Stimulated activated CD8-positive, alpha-beta memory T cell treated with anti-CD3 and anti-CD28 coated beads, Interleukin-15, amount 100 ng/mL, for 1 hour (primary cell): ENCODE measurements at regions not wholly inside any gene's neighbourhood (a gene's known extent, or its start where the extent isn't known, plus 50 kb on each side); places are given as distances from the start of the nearest gene placed in this dataset.
"Not testable (repeated sequence)": the region's sequence is repeated elsewhere in the genome, so short reads cannot be mapped to it uniquely, and the experiment has no call there.

Experiments used
- DNase-seq: peaks from one replicate; pipeline ENCODE4 v3.0.0-alpha.2; 2020; ENCODE audit warnings: low read depth

DNA sequence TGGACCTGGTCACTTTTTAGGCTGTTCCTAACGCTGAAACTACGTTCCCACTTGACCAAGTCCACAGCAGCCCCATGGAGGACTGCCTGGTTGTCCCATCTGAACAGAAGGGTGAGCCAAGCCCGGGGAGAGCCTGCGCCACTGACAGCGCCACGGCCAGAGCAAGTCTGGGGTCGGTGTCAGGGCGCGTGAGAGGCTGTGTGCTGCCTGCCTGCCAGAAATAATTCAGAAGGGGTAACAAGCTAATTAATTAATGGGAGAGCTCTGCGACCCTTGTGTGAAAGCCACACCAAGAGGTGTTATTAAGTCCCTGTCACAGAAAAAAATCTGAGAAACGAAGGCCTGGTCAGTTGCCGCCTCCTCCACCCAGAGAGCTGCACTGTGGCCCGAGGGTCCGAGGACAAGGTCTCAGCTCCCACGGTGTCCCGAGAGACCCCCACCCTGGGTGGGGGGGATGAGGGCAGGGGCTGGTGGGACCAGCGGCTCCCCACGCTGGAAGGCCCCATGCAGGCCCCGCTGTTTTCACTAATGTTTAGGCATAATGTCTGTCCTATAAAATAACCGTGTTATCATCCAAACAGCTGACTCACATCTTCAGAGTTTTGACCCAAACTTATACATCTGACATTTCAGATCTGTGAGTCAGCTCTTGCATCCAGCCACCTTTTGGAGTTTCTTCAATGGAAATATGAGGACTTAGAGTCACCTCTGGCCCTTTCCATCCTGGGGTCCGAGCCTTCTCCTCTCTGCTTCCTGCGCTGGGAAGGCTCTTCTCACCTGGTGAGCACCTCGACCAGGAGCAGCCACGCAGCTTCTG, 58.5 kb downstream of the DLL1 start:
- DNase-seq: no peak

DNA sequence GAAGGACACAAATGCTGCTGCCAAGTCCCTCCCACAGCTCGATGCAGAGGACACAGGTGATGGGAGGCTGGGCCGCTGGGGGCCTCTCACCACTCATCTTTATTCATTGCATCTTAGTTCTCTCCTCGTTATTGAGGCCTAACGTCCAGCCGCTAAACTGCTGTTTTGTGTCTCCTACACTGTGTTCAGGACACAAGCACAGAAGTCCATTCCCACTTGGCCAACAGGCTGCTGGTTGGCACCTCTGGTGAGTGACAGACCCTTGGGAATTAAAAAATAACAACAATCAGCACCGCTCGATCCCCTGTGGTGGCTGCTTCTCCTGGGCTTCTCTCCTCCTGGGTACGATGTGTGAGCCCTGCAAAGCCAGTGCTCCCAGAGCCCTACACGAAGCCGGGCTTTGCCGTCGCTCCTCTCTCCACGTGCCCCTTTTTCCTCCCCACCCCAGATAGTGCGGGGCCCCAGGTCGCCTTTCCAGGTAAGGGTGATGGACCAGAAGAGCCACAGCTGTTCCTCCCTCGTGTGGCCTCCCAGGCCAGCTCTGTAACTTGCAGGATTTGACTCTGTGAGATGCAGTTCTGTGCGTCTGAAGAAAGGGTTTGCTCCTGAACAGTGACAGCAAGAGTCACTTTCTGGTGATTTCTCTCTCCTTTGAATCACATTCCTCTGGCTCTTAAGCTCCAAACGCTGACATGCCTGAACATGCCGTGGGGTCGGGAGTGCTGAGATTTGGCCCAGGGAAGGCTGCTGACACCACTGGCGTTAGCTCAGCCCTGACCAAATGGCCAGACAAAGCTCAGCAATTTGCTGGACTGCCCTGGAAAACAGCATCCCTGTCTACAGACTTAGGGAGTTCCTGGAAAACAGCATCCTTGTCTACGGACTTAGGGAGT, 59.3 kb downstream of the DLL1 start:
- DNase-seq: no peak

DNA sequence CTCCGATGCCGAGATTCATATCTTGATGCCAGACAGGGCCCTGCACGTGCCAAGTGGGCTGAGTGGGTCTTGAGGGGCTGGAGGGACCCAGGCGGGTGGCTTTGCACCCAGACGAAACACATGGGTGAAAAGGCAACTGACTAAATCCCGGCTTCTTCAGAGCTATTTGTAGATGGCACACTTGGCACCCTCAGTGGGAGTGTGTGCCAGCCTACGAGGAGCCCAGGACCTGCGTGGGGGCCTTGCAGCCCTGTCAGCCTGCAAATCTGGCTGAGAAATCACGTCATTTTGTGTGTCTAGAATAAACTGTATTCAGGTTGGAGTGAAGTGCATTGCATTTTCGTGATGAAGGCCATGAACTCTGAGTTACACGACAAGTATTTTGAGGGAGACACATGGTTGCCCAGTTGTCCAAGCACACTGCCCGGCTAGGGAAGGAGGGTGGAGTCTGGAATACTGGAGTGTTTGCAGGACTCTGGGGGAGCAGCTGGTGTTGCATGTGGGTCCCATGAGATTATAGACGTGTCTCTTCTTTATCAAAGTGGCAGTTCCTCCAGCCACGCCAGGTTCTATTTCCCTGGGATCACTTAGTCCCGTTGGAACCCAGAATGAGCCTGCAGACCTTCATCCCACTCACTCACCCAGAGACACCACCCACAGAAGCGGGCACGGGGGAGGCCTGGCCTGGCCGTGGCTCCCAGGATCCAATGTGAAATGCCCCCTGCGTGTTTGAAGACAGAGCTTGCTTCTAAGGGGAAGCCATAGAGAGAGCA, 60.2 kb downstream of the DLL1 start:
- no peak for DNase-seq

DNA sequence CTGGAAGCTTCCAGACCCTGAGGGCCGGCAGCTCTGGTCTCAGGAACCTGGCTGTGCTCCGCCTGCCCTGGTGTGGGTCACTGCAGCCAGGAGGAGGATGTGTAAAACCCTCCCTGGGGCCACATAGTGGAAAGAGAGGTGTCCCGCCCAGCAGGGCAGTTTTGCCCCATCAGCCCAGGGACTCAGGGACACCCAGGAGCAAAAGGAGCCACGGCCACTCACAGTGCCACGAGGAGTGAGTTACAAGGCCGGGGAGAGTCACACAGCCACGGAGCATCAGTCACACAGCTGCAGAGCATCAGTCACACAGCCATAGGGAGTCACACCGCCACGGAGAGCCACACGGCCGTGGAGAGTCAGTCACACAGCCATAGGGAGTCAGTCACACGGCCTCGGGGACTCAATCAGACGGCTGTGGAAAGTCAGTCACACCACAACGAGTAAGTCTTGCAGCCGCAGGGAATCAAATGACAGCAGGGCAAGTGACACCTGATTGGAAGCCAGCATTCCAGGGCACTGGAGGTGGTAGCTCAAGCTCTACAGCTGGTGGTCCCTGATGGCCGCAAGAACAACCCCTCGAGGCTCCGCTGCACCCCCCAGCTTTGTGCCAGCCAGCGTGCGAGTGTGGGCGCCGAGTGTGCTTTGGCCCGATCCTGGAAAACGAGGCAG, 60.9 kb downstream of the DLL1 start:
- no peak for DNase-seq

DNA sequence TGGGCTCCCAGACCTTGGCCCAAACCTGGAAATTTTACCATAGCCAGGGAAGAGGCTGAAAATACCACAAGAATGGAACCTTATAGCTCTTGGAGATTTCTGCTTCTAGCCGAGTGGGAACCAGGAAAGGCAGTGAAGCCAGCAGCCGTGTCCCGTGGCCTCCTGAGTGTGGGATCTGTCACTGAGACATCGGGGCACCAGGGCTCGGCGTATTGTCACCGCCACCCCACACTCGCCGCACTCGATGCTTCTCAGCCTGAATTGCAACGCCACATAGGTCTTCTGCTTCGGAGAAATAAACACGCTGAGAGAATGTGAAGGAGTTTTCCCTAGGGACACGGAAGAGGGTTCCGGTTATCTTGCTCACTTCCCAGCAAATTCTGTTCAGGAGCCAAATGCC, 61.5 kb downstream of the DLL1 start:
- DNase-seq: no peak

DNA sequence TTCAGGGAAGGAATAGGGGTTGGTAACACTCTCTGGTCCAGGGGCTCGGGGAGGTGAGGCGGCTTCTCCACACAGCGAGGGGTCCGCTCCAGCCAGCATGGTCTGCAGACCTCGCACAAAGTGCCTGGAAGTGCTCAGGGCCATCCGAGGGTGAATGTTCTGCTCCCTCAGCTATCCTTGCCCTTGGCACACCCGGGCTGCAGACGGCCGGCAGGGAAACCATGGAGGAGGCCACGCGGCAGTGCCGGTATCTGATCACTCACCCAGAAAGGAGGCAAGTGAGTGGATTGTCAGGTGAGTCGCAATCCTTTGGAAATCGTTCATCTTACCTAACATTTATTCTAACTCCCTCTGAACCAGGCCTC, 62.0 kb downstream of the DLL1 start:
- DNase-seq: no peak

DNA sequence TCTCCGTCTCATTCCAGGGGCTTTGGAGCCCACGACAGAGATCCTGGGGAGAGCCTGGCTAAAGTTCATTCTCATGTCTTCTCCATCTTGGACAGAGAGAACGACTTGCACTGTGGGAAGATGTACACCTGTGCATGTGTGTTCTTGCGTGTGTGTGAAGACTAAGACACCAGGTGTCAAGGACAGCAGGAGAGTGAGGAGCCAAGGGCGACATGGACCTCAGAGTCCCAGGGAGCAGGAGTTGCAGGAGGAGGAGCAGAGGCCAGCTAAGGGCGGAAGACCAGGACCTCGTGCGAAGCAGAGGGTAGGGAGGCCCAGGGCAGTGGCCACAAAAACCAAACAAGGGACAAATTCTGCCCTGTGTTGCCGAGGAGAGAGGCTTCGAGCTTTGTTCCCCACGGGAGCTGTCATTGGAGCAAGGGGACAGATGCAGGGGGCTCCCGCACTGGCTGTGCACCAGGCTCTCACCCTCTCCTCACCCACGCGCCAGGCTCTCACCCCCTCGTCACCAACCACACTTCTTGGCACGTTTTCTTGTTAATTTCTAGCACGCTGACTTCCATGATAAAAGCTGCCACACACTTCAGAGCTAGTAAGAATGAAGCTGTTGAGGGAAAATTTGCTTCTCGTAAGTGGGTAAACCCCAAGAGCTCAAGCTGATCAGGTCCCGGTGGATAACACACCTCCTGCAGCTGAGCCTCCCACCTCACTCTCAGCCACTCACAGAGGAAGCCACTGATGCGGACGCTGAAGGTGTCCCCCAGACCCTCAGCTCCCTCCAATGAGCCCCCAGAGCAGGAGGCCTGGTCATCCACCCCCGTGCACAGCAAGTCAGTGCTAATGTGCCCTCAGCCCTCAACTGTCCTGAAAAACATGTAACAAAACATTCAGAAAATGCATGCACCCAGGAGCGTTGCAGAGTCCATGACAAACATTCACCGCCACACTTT, 62.6 kb downstream of the DLL1 start:
- no peak for DNase-seq

DNA sequence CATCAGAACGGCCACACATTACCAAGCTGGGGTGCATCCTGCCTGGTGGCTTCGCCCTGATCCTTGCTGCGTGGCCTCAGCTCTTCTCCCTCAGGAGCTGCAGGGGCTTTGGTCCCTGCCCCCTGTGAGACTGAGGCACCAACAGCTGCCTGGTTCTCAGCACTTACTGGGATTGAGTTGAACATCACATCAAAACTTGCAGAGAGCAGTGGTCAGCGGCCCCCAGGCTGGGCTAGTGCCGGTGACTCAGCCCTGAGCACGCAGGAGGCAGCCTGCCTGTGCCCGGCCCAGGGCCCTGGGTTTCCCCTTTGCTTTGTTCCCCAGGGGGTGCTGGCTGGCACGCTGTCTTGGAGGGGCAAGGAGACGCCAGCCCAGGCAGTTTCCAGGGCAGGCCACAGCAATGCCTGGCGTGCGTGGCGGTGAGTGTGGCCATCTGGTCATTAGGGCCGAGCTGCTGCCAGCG, 63.3 kb downstream of the DLL1 start:
- DNase-seq: no peak

DNA sequence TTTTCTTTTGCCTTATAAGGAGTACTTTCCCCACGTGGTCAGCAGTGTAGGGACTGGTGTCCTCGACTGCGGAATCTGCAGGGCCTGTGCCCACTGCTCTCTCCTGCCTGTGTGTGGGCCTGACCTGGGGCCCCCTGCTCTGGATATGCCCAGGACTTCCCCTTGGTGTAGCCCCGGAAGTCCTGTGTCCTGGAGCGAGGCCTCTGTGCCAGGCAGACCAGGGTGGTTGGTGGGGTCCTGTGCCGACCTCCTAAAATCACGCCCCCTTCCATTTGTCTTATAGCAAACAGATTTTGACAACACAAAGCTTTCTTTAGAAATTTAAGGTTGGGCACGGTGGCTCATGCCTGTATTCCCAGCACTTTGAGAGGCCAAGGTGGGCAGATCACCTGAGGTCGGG, 64.2 kb downstream of the DLL1 start:
- no peak for DNase-seq

DNA sequence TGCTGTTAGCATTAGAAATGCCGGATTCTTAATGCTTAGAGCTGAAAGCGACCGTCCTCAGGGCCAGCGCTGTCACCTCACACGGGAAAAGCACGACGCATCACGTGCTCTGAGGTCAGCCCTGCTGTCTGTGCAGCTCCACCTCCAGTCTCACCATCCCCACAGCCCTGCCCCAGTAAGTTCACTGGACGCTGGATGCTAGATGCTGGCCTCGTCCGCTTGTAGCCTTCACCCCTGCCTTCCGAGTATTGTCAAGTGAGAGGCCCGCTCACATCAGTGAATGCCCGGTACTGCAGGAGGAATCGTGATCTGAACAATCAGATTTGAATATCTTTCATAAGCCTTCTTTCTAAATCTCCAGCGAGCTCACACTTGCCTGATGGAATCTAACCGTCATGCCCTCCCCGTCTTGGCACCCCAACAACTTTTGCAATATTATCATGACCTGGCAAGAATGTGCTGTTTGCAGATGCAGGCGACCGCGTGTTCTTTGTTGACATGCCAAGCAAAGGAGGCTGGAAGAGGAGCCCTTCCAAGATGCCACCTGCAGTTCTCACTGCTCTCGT, 64.9 kb downstream of the DLL1 start:
- DNase-seq: no peak

DNA sequence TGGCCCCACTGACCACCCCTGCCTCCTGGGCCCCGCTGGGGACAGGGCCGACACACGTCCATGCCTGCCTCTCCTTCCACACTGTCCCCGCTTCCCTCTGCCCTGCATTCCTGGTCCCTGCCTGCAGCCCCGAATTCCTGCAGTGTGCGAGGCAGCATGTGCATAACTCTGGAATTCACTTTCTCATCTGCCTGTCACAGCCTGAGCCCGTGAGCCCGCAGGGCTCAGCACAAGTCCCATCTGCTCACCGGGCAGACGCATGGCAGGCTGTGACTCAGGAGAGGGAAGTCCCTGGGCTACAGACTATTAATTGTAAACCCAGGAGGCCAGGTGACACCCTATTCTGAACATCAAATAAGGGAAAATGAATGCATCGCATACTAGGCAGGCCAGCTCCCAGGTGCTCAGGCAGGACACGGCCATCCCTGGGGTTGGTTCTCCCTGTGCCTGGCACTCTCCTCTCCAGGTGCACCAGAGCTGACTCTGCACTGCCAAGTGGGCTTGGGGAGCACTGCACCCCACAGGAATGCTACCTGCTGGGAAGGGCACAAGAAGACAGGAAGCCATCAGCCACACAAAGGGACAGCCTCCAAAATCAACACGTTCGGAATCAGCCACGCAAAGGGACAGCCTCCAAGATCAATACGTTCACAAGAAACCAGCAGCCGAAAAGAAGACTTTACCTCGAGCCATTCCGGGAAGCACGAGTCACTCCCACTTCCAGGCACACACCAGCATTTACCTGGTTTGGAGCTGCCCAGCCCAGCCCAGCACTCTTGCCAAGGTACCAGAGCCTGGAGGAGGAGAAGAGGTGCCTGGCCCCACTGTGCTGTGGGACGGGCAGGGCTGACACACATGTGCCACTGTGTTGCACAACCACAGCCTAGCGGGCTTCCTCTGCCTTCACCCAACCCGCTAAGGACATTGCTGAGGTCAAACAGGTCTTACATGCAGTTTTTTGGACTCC, 65.9 kb downstream of the DLL1 start:
- DNase-seq: no peak

DNA sequence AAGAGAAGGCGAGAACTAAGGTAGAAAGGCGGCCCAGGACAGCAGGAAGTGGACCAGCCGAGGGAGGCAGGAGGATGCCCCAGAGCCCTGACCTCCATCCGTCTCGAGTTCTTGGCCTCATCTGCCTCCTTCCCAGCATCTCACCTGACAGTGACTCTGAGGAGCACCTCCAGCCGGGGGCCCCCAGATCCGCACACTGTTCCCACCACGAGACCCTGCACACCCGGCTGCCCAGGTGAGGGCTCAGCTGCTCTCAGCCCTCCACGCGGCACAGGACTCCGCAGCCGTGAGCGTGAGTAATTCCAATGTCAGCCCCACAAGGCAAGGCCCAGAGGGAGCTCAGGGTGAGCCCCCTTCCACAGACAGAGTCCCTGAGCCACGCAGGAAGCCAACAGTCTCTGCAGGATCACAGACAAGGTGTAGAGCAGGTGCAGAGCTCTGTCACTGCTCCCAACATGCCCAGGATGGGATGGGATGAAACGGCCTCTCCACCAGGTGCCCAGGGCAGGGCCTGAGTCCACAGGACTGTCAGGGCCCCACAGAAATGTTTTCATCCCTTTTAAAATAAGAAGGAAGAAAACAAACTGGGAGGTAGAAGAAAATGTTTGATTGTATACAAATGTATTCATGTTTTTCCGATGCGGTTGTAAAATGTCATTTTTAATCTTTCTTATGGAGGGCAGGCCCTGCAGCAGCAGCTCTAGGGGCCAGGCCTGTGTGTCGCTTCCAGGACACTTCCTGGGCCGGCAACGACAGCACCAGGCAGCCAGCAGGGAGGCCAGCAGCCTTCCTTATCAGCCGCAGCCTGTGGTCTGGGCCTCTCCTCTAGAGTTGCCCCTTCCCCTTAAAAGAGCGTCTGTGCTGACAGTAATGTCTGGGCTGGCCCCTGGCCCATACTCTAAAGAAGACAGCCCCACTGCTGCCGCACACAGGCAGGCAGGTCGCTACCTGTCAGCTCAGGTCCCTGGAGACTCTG, 66.9 kb downstream of the DLL1 start:
- no peak for DNase-seq

DNA sequence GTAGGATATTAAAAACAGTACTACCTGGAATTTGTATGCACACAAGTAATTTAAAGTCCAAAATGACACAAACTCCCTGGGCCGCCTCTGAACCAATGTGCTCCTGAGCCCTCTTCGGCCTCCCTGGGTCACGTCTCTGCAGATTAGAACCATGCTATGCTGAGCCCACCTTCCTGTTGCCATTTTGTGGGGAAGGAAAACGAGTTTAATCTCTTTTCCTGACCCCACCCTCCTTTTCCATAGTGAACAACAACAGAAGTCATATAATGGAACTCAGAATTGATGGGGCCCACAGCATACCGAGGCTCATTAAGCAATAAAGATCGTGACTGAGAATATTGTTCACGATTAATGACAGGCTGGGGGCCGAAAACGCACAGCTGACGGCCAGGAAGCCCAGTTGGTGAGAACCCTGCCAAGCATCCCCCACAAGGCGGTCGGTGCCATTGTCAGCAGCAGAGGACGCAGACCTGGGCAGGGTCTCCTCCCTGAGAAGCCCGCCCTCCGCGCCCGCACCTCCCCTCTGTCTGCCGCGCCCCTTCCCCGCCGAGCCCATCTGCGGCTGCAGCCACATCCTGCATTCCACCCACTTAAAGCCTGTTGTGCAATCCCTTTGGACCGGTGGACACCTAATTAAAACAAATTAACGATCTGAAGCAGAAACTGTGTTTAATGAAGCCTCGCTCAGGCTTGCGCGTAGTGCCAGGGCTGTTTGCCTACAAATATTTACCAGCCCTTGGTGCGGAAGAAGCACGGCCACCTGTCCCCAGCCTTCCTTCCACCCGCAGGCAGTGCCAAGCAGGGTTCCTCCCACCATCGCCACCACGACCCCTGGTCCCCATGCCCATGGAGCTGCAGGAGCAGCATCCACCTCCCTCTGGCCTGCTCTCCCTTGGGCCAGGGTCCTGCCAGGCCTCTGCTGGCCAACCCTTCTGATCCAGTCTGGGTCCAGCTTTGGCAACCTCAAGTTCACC, 68.1 kb downstream of the DLL1 start:
- DNase-seq: no peak

DNA sequence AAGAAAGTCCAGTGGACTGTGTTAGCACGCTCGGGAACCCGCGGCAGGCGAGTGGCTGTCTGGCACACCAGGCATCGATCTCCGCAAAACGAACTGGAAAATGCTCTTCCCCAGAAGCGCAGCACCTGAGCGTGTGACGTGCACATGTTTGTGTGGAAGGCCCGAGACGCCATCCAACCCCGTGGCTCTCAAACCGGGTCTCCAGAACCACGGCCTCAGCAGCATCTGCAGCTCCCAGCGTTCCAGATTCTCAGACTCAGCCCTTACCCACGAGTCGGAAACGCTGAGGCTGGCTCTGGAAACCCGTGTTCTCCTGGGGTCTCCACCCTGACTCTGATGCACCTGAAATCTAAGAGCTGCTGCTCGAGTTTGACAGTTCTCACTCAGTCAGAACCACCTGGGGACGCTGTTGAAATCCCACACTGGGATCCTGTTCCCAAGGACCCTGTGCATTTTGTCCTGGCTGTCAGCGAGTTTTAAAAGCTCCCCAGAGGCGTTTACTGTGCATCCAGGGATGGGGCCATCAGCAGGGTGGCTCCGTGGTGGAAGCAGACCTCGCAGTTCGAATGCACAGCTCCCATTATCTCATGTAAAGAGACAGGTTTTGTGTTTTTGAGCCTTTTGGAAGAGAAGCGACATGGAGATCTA, 69.0 kb downstream of the DLL1 start:
- DNase-seq: no peak

DNA sequence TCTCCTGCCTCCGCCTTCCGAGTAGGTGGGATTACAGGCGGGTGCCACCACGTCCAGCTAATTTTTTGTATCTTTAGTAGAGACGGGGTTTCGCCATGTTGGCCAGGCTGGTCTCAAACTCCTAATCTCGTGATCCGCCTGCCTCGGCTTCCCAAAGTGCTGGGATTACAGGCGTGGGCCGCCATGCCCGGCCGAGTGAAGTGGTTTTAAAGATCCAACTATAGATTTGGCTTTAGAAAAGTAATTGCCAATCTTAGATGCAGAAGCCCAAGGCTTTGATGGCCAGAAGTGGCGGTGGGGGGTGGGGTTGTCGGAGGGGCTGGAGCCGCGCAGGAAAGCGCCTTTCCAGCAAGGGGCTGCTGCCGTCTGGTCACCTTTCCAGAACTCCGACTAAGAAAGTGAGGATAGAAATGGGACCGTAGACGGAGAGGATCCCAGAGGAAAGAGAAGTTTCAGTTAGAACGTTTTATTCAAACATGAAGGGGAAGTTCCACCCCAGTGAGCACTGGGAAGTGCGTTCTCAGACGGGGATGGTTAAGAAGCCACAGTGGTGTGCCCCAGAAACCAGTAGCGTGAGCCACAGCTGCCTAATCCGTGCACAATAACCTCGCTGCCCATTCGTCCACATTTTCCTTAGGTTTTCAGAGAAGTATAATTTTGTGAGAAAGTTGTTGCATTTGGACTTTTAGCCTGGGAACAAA, 69.7 kb downstream of the DLL1 start:
- DNase-seq: no peak

DNA sequence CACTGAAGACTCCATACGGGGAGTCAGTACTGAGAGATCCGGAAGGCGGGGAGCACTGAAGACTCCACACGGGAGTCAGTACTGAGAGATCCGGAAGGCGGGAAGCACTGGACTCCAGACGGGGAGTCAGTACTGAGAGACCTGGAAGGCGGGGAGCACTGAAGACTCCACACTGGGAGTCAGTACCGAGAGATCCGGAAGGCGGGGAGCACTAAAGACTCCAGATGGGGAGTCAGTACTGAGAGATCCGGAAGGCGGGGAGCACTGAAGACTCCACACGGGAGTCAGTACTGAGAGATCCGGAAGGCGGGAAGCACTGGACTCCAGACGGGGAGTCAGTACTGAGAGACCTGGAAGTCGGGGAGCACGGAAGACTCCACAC, 77.2 kb downstream of the DLL1 start:
- not testable (repeated sequence) for DNase-seq
